ENCODE measurements at regions not wholly inside any gene's neighbourhood (a gene's known extent, or its start where the extent isn't known, plus 50 kb on each side); places are given as distances from the start of the nearest gene placed in this dataset.
A peak's percentile ranks its signal among the peaks of the same experiment; 100 is the strongest.

DNA sequence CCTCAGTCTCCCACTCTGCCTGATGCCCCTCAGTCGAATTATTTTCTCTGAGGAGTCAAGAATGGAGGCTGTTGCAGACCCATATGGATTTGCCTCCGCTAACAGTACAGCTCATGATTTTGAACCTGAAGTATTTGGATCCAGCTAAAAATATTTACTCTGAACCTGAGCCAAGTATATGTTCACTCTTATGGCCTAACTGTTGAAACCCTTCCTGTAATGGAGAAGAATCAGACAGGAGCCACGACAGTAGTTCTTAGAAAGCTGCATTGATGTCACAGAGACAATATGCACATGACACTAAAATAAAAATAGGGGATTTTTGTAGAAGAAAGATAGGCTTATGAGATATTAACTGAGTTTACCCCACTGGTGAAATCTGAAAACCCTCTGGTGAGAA, 1128.3 kb upstream of the FLRT2 start:
- Histone ChIP-seq H3K4ac (ENCODE audit: low read depth in 1 of 2, low read length in 2 of 2) (no peak overlapping the region), H3K14ac (ENCODE audit: low read length in 2 of 2) (no peak overlapping the region), H3K4me2 (ENCODE audit: low read length, poor library complexity, severe bottlenecking) (no peak overlapping the region), H3K9ac (ENCODE audit: low read length) (no peak overlapping the region), H3K4me1 (ENCODE audit: control insufficient read depth, insufficient read depth, low read depth, low read length) (no peaks in the 10 kb centered on the region), H3K79me1 (replicated peaks; ENCODE audit: low read length, poor library complexity, severe bottlenecking) (no peaks in the 10 kb centered on the region), H2BK120ac (ENCODE audit: low read depth, low read length) (no peak overlapping the region), H4K8ac (ENCODE audit: low read length) (no peak overlapping the region), H2AFZ (ENCODE audit: low read depth, low read length) (no peak overlapping the region), H3K27me3 (ENCODE audit: control insufficient read depth in 1 of 2, insufficient read depth in 1 of 2, low read length in 2 of 2) (no peaks in the 10 kb centered on the region), H2BK15ac (ENCODE audit: low read depth, poor library complexity, severe bottlenecking) (no peak overlapping the region), H3K9me3 (ENCODE audit: control insufficient read depth, low read length) (peaks cover 10% of the 10 kb centered on the region), H2BK5ac (ENCODE audit: low read depth, low read length, poor library complexity, severe bottlenecking) (no peak overlapping the region), H4K91ac (ENCODE audit: low read length) (no peak overlapping the region), H2AK5ac (ENCODE audit: low read length, severe bottlenecking) (no peak overlapping the region), H3K23ac (ENCODE audit: low read length in 2 of 2) (no peak overlapping the region), H3K18ac (ENCODE audit: low read depth in 1 of 2, low read length in 2 of 2) (no peak overlapping the region), H2BK12ac (ENCODE audit: low read length in 2 of 2) (no peak overlapping the region), H3K36me3 (ENCODE audit: control insufficient read depth in 1 of 2, insufficient read depth in 2 of 2, low read depth in 1 of 2, low read length in 2 of 2) (no peaks in the 10 kb centered on the region), H3K27ac (ENCODE audit: low read length, poor library complexity, severe bottlenecking) (no peak overlapping the region), H3K4me3 (ENCODE audit: insufficient read depth in 1 of 2, low read depth in 1 of 2, low read length in 2 of 2) (no peak overlapping the region)
- DNase-seq, result no peak
- WGBS, result 87% methylated on average over 2 of the region's 3 CpGs

DNA sequence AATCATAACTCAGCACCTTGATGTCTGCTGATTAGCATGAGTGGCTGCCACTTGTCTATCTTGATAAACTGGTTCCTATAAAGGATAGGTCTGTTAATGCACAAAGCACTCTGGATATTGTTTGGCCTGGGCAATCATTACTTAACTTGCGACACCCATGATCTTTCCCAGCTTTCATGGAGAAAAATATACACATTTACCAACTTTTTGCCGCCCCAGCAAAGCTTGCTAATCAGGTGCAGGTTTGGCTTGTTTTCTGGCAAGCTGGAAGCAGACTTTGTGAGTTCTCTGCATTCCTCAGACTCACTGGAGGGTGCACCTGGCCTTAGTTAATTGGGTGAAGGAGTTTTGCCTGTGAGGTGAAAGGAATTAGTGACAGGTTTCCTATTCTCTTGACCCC, 1126.4 kb upstream of the FLRT2 start:
- 78% methylated on average over 2 of the region's 2 CpGs for WGBS
- Histone ChIP-seq H3K9me3 (ENCODE audit: control insufficient read depth, low read length) (peaks cover 4% of the 10 kb centered on the region), H4K8ac (ENCODE audit: low read length) (no peak overlapping the region)

DNA sequence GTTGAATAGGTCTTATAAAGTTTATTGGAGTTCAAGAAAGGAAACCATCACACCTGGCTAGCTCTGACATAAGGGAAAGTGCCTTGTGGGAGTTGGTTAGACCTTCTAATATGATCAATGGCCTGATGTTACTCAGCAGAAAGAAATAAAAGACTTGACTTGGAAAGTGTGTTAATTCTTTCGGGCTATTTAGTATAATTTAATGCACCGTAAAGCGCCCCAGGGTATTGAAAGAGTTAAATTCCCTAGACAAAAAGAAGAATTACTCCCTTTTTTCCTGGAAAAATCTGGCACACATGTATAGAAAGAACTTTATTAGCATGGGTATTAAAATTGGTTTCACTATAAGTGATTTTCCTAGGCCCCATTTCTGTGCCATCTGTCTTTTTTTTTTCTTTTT, 1125.7 kb upstream of the FLRT2 start:
- H3K79me1 ChIP-seq (replicated peaks; ENCODE audit: low read length, poor library complexity, severe bottlenecking), result no peaks in the 10 kb centered on the region
- H3K27ac ChIP-seq (ENCODE audit: low read length, poor library complexity, severe bottlenecking), result peak overlapping the region; percentile 28
- no peak overlapping the region for H3K18ac ChIP-seq (ENCODE audit: low read depth in 1 of 2, low read length in 2 of 2)
- no peak for DNase-seq
- 87% methylated on average over 3 of the region's 3 CpGs for WGBS
- H3K4ac ChIP-seq (ENCODE audit: low read depth in 1 of 2, low read length in 2 of 2), result no peak overlapping the region
- H2BK15ac ChIP-seq (ENCODE audit: low read depth, poor library complexity, severe bottlenecking), result no peak overlapping the region
- H3K9ac ChIP-seq (ENCODE audit: low read length), result no peak overlapping the region
- no peak overlapping the region for H2BK12ac ChIP-seq (ENCODE audit: low read length in 2 of 2)
- H3K36me3 ChIP-seq (ENCODE audit: control insufficient read depth in 1 of 2, insufficient read depth in 2 of 2, low read depth in 1 of 2, low read length in 2 of 2), result no peaks in the 10 kb centered on the region
- no peak overlapping the region for H2AFZ ChIP-seq (ENCODE audit: low read depth, low read length)
- no peak overlapping the region for H3K23ac ChIP-seq (ENCODE audit: low read length in 2 of 2)
- no peak overlapping the region for H3K4me3 ChIP-seq (ENCODE audit: insufficient read depth in 1 of 2, low read depth in 1 of 2, low read length in 2 of 2)
- no peaks in the 10 kb centered on the region for H3K4me1 ChIP-seq (ENCODE audit: control insufficient read depth, insufficient read depth, low read depth, low read length)
- no peak overlapping the region for H4K91ac ChIP-seq (ENCODE audit: low read length)
- no peak overlapping the region for H4K8ac ChIP-seq (ENCODE audit: low read length)
- peaks cover 4% of the 10 kb centered on the region for H3K9me3 ChIP-seq (ENCODE audit: control insufficient read depth, low read length)
- H3K14ac ChIP-seq (ENCODE audit: low read length in 2 of 2), result no peak overlapping the region
- H3K4me2 ChIP-seq (ENCODE audit: low read length, poor library complexity, severe bottlenecking), result no peak overlapping the region
- no peak overlapping the region for H2BK120ac ChIP-seq (ENCODE audit: low read depth, low read length)
- no peaks in the 10 kb centered on the region for H3K27me3 ChIP-seq (ENCODE audit: control insufficient read depth in 1 of 2, insufficient read depth in 1 of 2, low read length in 2 of 2)
- no peak overlapping the region for H2AK5ac ChIP-seq (ENCODE audit: low read length, severe bottlenecking)
- H2BK5ac ChIP-seq (ENCODE audit: low read depth, low read length, poor library complexity, severe bottlenecking), result no peak overlapping the region

More for the DNA sequence above, 1126.4 kb upstream of the FLRT2 start:
- Histone ChIP-seq H2BK12ac (ENCODE audit: low read length in 2 of 2) (no peak overlapping the region), H3K14ac (ENCODE audit: low read length in 2 of 2) (no peak overlapping the region), H2BK5ac (ENCODE audit: low read depth, low read length, poor library complexity, severe bottlenecking) (no peak overlapping the region), H3K4me1 (ENCODE audit: control insufficient read depth, insufficient read depth, low read depth, low read length) (no peaks in the 10 kb centered on the region), H3K4ac (ENCODE audit: low read depth in 1 of 2, low read length in 2 of 2) (no peak overlapping the region), H3K9ac (ENCODE audit: low read length) (no peak overlapping the region), H4K91ac (ENCODE audit: low read length) (no peak overlapping the region), H3K27ac (ENCODE audit: low read length, poor library complexity, severe bottlenecking) (peak overlapping the region; percentile 20), H3K4me3 (ENCODE audit: insufficient read depth in 1 of 2, low read depth in 1 of 2, low read length in 2 of 2) (no peak overlapping the region), H3K36me3 (ENCODE audit: control insufficient read depth in 1 of 2, insufficient read depth in 2 of 2, low read depth in 1 of 2, low read length in 2 of 2) (no peaks in the 10 kb centered on the region), H2AK5ac (ENCODE audit: low read length, severe bottlenecking) (no peak overlapping the region), H3K23ac (ENCODE audit: low read length in 2 of 2) (no peak overlapping the region), H3K27me3 (ENCODE audit: control insufficient read depth in 1 of 2, insufficient read depth in 1 of 2, low read length in 2 of 2) (no peaks in the 10 kb centered on the region), H3K79me1 (replicated peaks; ENCODE audit: low read length, poor library complexity, severe bottlenecking) (no peaks in the 10 kb centered on the region), H2AFZ (ENCODE audit: low read depth, low read length) (no peak overlapping the region), H3K18ac (ENCODE audit: low read depth in 1 of 2, low read length in 2 of 2) (no peak overlapping the region), H2BK15ac (ENCODE audit: low read depth, poor library complexity, severe bottlenecking) (no peak overlapping the region), H2BK120ac (ENCODE audit: low read depth, low read length) (no peak overlapping the region), H3K4me2 (ENCODE audit: low read length, poor library complexity, severe bottlenecking) (no peak overlapping the region)
- no peak for DNase-seq

DNA sequence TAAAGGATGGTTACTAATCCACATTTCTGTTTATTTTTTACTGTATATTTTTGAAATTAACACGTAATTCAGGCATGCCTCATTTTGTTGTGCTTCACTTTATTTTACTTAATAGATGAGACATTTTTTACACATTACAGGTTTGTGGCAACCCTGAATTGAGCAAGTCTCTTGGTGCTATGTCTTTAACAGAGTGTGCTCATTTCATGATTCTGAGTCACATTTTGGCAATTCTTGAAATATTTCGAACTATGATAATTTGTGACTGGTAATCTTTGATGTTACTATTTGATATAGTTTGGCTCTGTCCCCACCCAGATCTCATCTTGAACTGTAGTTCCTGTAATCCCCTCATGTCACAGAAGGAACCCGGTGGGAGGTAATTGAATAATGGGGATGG, 1120.5 kb upstream of the FLRT2 start:
- Histone ChIP-seq H2BK15ac (ENCODE audit: low read depth, poor library complexity, severe bottlenecking) (no peak overlapping the region), H3K14ac (ENCODE audit: low read length in 2 of 2) (no peak overlapping the region), H3K4me1 (ENCODE audit: control insufficient read depth, insufficient read depth, low read depth, low read length) (no peaks in the 10 kb centered on the region), H2BK5ac (ENCODE audit: low read depth, low read length, poor library complexity, severe bottlenecking) (no peak overlapping the region), H3K23ac (ENCODE audit: low read length in 2 of 2) (no peak overlapping the region), H3K9ac (ENCODE audit: low read length) (no peak overlapping the region), H3K18ac (ENCODE audit: low read depth in 1 of 2, low read length in 2 of 2) (no peak overlapping the region), H3K4me2 (ENCODE audit: low read length, poor library complexity, severe bottlenecking) (no peak overlapping the region), H2AFZ (ENCODE audit: low read depth, low read length) (no peak overlapping the region), H4K8ac (ENCODE audit: low read length) (no peak overlapping the region), H3K27me3 (ENCODE audit: control insufficient read depth in 1 of 2, insufficient read depth in 1 of 2, low read length in 2 of 2) (no peaks in the 10 kb centered on the region), H3K4me3 (ENCODE audit: insufficient read depth in 1 of 2, low read depth in 1 of 2, low read length in 2 of 2) (no peak overlapping the region), H2BK12ac (ENCODE audit: low read length in 2 of 2) (no peak overlapping the region), H3K36me3 (ENCODE audit: control insufficient read depth in 1 of 2, insufficient read depth in 2 of 2, low read depth in 1 of 2, low read length in 2 of 2) (no peaks in the 10 kb centered on the region), H3K79me1 (replicated peaks; ENCODE audit: low read length, poor library complexity, severe bottlenecking) (no peaks in the 10 kb centered on the region), H2BK120ac (ENCODE audit: low read depth, low read length) (no peak overlapping the region), H3K9me3 (ENCODE audit: control insufficient read depth, low read length) (no peaks in the 10 kb centered on the region), H2AK5ac (ENCODE audit: low read length, severe bottlenecking) (no peak overlapping the region), H4K91ac (ENCODE audit: low read length) (no peak overlapping the region), H3K27ac (ENCODE audit: low read length, poor library complexity, severe bottlenecking) (no peak overlapping the region), H3K4ac (ENCODE audit: low read depth in 1 of 2, low read length in 2 of 2) (no peak overlapping the region)
- no peak for DNase-seq
- WGBS, result 47% methylated on average over 2 of the region's 3 CpGs
